ENCODE measurements at regions not wholly inside any gene's neighbourhood (a gene's known extent, or its start where the extent isn't known, plus 50 kb on each side); places are given as distances from the start of the nearest gene placed in this dataset.

- Histone ChIP-seq H3K9me2 (ENCODE audit: insufficient read depth) (peaks cover under 1% of the 10 kb centered on the region; the same call in 1 of the 2 replicates), H3K27ac (ENCODE audit: low read depth) (no peak overlapping the region), H3K79me2 (replicated peaks; ENCODE audit: insufficient read depth) (no peaks in the 10 kb centered on the region), H3K4me1 (ENCODE audit: insufficient read depth) (peaks cover 25% of the 10 kb centered on the region), H2AFZ (no peak overlapping the region), H3K4me2 (no peak overlapping the region), H3K27me3 (ENCODE audit: insufficient read depth) (no peaks in the 10 kb centered on the region), H3K4me3 (no peak overlapping the region), H3F3A (replicated peaks; ENCODE audit: low read depth) (no peaks in the 10 kb centered on the region), H3K36me3 (ENCODE audit: insufficient read depth) (no peaks in the 10 kb centered on the region), H4K20me1 (replicated peaks; ENCODE audit: insufficient read depth) (no peaks in the 10 kb centered on the region)
- no peak for ATAC-seq
- no peak for DNase-seq (ENCODE audit: low spot score)
- TF ChIP-seq NANOG (IDR thresholded peaks at IDR 0.05; ENCODE audit: borderline replicate concordance): no peak
- no peak for TF ChIP-seq CTCF (conservative IDR thresholded peaks at IDR 0.05; ENCODE audit: low read depth in 2 of 2)
- no peak for TF ChIP-seq CREB1 (CRISPR knock-in tag; IDR thresholded peaks at IDR 0.05; ENCODE audit: low read depth)
- TF ChIP-seq ZNF331 (CRISPR knock-in tag; IDR thresholded peaks at IDR 0.05; ENCODE audit: low read depth): no peak
- no peak for TF ChIP-seq ZNF114 (CRISPR knock-in tag; IDR thresholded peaks at IDR 0.05)
- TF ChIP-seq POLR2AphosphoS5 (IDR thresholded peaks at IDR 0.05; ENCODE audit: low read depth): no peak
- no peak for TF ChIP-seq REST (IDR thresholded peaks at IDR 0.05; ENCODE audit: unreplicated experiment)
- no peak for TF ChIP-seq EZH2phosphoT487 (IDR thresholded peaks at IDR 0.05; ENCODE audit: unreplicated experiment)
- TF ChIP-seq JUNB (IDR thresholded peaks at IDR 0.05; ENCODE audit: unreplicated experiment): no peak
- no peak for TF ChIP-seq EZH2 (IDR thresholded peaks at IDR 0.05; ENCODE audit: low read depth, unreplicated experiment)
- Mint-ChIP-seq H3K4me3 (no peak overlapping the region), H3K36me3 (ENCODE audit: low read depth) (peaks cover 22% of the 10 kb centered on the region), H3K27ac (no peak overlapping the region), H3K27me3 (ENCODE audit: insufficient read depth, low read depth, poor library complexity) (peaks cover 2% of the 10 kb centered on the region), H3K4me1 (peaks cover 23% of the 10 kb centered on the region), H3K9me3 (peaks cover 24% of the 10 kb centered on the region)
These were observed 209.2 kb downstream of the ENC1 start for GRCh38 chr5:74431290-74431669.

GRCh38 chr5:74430631-74431289, 209.8 kb downstream of the ENC1 start:
- no peak overlapping the region for H3K4me3 Mint-ChIP-seq
- H4K20me1 ChIP-seq (replicated peaks; ENCODE audit: insufficient read depth): no peaks in the 10 kb centered on the region
- H3K27me3 Mint-ChIP-seq (ENCODE audit: insufficient read depth, low read depth, poor library complexity): peaks cover 2% of the 10 kb centered on the region
- no peak overlapping the region for H3K27ac ChIP-seq (ENCODE audit: low read depth)
- peaks cover 24% of the 10 kb centered on the region for H3K9me3 Mint-ChIP-seq
- peaks cover 4% of the 10 kb centered on the region; the same call in 1 of the 2 replicates for H3K9me2 ChIP-seq (ENCODE audit: insufficient read depth)
- H3F3A ChIP-seq (replicated peaks; ENCODE audit: low read depth): no peaks in the 10 kb centered on the region
- DNase-seq (ENCODE audit: low spot score) (no peak), ATAC-seq (no peak)
- no peaks in the 10 kb centered on the region for H3K27me3 ChIP-seq (ENCODE audit: insufficient read depth)
- no peaks in the 10 kb centered on the region for H3K36me3 ChIP-seq (ENCODE audit: insufficient read depth)
- H3K4me1 Mint-ChIP-seq: peaks cover 23% of the 10 kb centered on the region
- no peak overlapping the region for H2AFZ ChIP-seq
- peaks cover 22% of the 10 kb centered on the region for H3K36me3 Mint-ChIP-seq (ENCODE audit: low read depth)
- no peak overlapping the region for H3K4me2 ChIP-seq
- no peaks in the 10 kb centered on the region for H3K79me2 ChIP-seq (replicated peaks; ENCODE audit: insufficient read depth)
- H3K27ac Mint-ChIP-seq: no peak overlapping the region
- H3K4me3 ChIP-seq: no peak overlapping the region
- peaks cover 25% of the 10 kb centered on the region for H3K4me1 ChIP-seq (ENCODE audit: insufficient read depth)
- TF ChIP-seq EZH2 (IDR thresholded peaks at IDR 0.05; ENCODE audit: low read depth, unreplicated experiment) (no peak), JUNB (IDR thresholded peaks at IDR 0.05; ENCODE audit: unreplicated experiment) (no peak), REST (IDR thresholded peaks at IDR 0.05; ENCODE audit: unreplicated experiment) (no peak)

Data from GM23338 (cell line).